ENCODE measurements at regions not wholly inside any gene's neighbourhood (a gene's known extent, or its start where the extent isn't known, plus 50 kb on each side); places are given as distances from the start of the nearest gene placed in this dataset.

DNA sequence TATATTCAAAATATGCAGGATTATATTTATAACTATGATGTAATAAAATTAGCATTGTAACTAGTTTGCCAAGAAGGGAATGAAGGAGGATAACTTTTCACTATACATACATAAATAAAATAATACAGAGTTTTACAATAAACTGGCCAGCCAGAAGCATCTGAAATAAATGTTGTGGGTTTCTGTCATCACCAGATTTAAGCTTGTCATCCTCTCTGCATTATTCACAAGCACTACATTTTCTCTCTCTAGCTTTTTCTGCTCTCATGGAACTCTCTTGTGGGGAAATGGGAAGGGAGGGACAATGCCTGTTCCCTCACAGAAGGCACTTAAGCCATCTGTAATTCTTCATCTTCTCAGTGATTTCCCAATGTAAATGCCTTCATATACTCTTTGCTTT, 626.8 kb downstream of the SEMA5A start:
- no peaks in the 10 kb centered on the region for H3K9me1 ChIP-seq (ENCODE audit: control insufficient read depth, extremely low read depth, insufficient read depth, low read length)
- no peaks in the 10 kb centered on the region for H3K4me1 ChIP-seq (ENCODE audit: control insufficient read depth, extremely low read depth, insufficient read depth, low read length)
- H3K9ac ChIP-seq (ENCODE audit: control insufficient read depth, extremely low read depth, insufficient read depth, low read length), result no peak overlapping the region
- no peak for TF ChIP-seq EZH2 (IDR thresholded peaks at IDR 0.05; ENCODE audit: low read length)
- TF ChIP-seq, protein P1, sequence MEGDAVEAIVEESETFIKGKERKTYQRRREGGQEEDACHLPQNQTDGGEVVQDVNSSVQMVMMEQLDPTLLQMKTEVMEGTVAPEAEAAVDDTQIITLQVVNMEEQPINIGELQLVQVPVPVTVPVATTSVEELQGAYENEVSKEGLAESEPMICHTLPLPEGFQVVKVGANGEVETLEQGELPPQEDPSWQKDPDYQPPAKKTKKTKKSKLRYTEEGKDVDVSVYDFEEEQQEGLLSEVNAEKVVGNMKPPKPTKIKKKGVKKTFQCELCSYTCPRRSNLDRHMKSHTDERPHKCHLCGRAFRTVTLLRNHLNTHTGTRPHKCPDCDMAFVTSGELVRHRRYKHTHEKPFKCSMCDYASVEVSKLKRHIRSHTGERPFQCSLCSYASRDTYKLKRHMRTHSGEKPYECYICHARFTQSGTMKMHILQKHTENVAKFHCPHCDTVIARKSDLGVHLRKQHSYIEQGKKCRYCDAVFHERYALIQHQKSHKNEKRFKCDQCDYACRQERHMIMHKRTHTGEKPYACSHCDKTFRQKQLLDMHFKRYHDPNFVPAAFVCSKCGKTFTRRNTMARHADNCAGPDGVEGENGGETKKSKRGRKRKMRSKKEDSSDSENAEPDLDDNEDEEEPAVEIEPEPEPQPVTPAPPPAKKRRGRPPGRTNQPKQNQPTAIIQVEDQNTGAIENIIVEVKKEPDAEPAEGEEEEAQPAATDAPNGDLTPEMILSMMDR (optimal IDR thresholded peaks at IDR 0.05 in 1 of 3, IDR thresholded peaks at IDR 0.05 in 1 of 3, conservative IDR thresholded peaks at IDR 0.05 in 1 of 3; ENCODE audit: extremely low read depth in 1 of 3, insufficient read depth in 2 of 3, low read length in 3 of 3), result no peak
- dilution Hi-C loops (cut with MboI; ENCODE audit: extremely low pct_ligation_motif_present, low sequenced_read_pairs), result no loop called here
- H3K36me3 ChIP-seq (ENCODE audit: control insufficient read depth in 2 of 2, extremely low read depth in 1 of 2, insufficient read depth in 2 of 2, low read length in 2 of 2), result no peaks in the 10 kb centered on the region
- H4K20me1 ChIP-seq (ENCODE audit: control insufficient read depth, extremely low read depth, insufficient read depth, low read length), result no peaks in the 10 kb centered on the region
- no peak overlapping the region for H3K4me3 ChIP-seq (ENCODE audit: control insufficient read depth in 2 of 3, extremely low read depth in 1 of 3, insufficient read depth in 2 of 3, low read depth in 1 of 3, low read length in 3 of 3)
- no peak overlapping the region for H3K27ac ChIP-seq (ENCODE audit: control insufficient read depth, insufficient read depth, low read length)
- no peak overlapping the region for H2AFZ ChIP-seq (ENCODE audit: control insufficient read depth, low read length)
- no peak overlapping the region for H3K4me2 ChIP-seq (ENCODE audit: control insufficient read depth, extremely low read depth, insufficient read depth, low read depth, low read length)
- H3K9me3 ChIP-seq (ENCODE audit: control insufficient read depth, low read depth, low read length), result no peaks in the 10 kb centered on the region
- DNase-seq (ENCODE audit: low read depth, low spot score) (no peak), FAIRE-seq (no peak)
- H3K27me3 ChIP-seq (ENCODE audit: control insufficient read depth, extremely low read depth, insufficient read depth, low read length), result no peaks in the 10 kb centered on the region
- H3K79me2 ChIP-seq (ENCODE audit: control insufficient read depth, insufficient read depth, low read length), result no peaks in the 10 kb centered on the region

DNA sequence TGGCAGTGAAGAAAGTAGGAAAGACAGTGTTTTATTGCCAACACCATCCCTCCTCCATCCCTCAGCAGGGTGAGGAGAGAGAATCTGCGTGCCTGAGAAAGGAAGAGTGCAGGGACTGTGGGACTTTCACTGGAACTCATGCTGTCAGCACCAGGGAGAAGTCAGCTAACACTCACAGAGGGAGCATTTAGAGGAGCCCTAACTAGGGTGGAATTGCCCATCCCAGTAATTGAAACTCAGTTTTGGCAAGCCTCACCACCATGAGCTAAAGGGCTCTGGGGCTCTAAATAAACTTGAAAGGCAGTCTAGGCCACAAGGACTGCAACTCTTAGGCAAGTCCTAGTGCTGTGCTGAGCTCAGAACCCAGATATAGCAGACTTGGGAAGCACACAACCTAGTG, 622.3 kb downstream of the SEMA5A start:
- Histone ChIP-seq H3K27ac (ENCODE audit: control insufficient read depth, insufficient read depth, low read length) (no peak overlapping the region), H3K9ac (ENCODE audit: control insufficient read depth, extremely low read depth, insufficient read depth, low read length) (no peak overlapping the region), H3K27me3 (ENCODE audit: control insufficient read depth, extremely low read depth, insufficient read depth, low read length) (no peaks in the 10 kb centered on the region), H3K4me3 (ENCODE audit: control insufficient read depth in 2 of 3, extremely low read depth in 1 of 3, insufficient read depth in 2 of 3, low read depth in 1 of 3, low read length in 3 of 3) (no peak overlapping the region), H3K9me1 (ENCODE audit: control insufficient read depth, extremely low read depth, insufficient read depth, low read length) (no peaks in the 10 kb centered on the region), H3K9me3 (ENCODE audit: control insufficient read depth, low read depth, low read length) (no peaks in the 10 kb centered on the region), H4K20me1 (ENCODE audit: control insufficient read depth, extremely low read depth, insufficient read depth, low read length) (no peaks in the 10 kb centered on the region), H2AFZ (ENCODE audit: control insufficient read depth, low read length) (no peak overlapping the region), H3K36me3 (ENCODE audit: control insufficient read depth in 2 of 2, extremely low read depth in 1 of 2, insufficient read depth in 2 of 2, low read length in 2 of 2) (no peaks in the 10 kb centered on the region), H3K79me2 (ENCODE audit: control insufficient read depth, insufficient read depth, low read length) (no peaks in the 10 kb centered on the region), H3K4me2 (ENCODE audit: control insufficient read depth, extremely low read depth, insufficient read depth, low read depth, low read length) (no peak overlapping the region), H3K4me1 (ENCODE audit: control insufficient read depth, extremely low read depth, insufficient read depth, low read length) (no peaks in the 10 kb centered on the region)
- no peak for FAIRE-seq
- dilution Hi-C loops (cut with MboI; ENCODE audit: extremely low pct_ligation_motif_present, low sequenced_read_pairs), result no loop called here
- no peak for DNase-seq (ENCODE audit: low read depth, low spot score)
- no peak for TF ChIP-seq EZH2 (IDR thresholded peaks at IDR 0.05; ENCODE audit: low read length)
- TF ChIP-seq, protein P1 (optimal IDR thresholded peaks at IDR 0.05 in 1 of 3, IDR thresholded peaks at IDR 0.05 in 1 of 3, conservative IDR thresholded peaks at IDR 0.05 in 1 of 3; ENCODE audit: extremely low read depth in 1 of 3, insufficient read depth in 2 of 3, low read length in 3 of 3), result no peak

All from keratinocyte (primary cell).